ENCODE measurements at regions not wholly inside any gene's neighbourhood (a gene's known extent, or its start where the extent isn't known, plus 50 kb on each side); places are given as distances from the start of the nearest gene placed in this dataset.

DNA sequence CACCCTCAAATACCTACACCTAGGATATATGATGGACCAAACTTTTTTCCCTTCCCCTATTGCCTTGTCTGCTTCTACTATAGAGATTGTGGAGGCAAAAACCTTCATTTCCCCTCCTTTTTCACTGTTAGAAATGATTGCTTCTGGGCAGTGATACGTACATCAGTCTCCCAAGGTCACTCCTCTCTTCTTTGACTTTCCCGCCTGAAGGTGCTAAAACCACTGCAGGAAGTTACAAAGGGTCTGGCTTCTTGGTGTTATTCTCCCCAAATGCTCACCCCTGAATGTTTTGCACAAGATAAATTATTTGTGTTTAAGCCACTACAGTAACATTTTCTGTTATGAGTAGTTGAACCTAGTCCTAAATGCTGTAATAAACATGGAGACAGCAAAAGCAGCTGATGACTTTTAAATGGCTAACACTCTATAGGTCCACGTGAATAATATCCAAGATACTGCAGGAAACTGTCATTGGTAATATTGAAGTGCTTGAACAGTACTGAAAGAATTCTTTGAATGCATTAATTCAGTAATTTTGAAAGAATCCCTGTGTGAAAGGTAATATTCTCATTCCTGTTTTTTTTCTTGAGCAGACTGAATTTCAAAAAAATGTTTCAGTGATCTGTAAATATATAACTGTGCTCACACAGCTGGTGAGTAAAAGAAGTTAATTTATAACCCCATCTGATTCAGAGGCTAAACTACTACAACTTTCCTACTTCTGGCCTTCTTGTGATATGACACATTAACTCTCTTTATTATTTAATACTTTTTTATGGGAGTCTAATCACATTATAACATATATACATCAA, 865.1 kb downstream of the EFNB2 start:
- DNase-seq (ENCODE audit: low read depth in 4 of 4, low spot score in 3 of 4), result peak in 1 of 4 donors; percentile 15

DNA sequence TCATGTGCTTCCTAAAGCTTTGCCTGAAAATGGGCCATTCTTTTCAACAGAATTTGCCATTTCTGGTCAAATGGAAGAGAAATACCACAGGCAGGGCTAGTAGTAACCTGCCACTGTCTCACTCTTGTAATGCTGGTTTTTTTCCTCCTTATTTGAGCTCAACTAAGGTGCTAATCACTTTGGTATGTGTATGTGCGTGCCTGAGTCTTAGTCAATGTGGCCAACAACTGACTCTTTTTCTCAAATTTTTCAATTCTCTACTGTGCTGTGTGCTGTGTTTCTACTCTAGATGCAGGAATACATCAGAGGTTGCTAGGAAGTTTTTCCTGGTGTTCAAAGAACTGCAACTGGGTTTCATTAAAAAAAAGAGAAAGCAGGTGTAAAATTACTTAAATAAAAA, 870.2 kb downstream of the EFNB2 start:
- no peak for DNase-seq (ENCODE audit: low read depth in 4 of 4, low spot score in 3 of 4)

DNA sequence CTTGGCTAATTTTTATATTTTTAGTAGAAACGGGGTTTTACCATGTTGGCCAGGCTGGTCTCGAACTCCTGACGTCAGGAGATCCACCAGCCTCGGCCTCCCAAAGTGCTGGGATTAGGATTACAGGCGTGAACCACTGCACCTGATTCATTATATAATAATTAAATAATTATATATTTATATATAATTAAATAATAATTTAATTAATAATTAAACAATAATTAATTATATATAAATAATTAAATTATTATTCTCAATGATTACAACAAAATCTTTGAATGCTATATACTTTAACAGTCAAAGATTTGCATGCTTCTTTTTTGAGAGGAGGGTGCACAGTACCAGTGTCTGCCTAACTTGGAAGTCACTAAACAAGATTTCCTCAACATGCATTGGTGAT, 872.3 kb downstream of the EFNB2 start:
- no peak for DNase-seq (ENCODE audit: low read depth in 4 of 4, low spot score in 3 of 4)

DNA sequence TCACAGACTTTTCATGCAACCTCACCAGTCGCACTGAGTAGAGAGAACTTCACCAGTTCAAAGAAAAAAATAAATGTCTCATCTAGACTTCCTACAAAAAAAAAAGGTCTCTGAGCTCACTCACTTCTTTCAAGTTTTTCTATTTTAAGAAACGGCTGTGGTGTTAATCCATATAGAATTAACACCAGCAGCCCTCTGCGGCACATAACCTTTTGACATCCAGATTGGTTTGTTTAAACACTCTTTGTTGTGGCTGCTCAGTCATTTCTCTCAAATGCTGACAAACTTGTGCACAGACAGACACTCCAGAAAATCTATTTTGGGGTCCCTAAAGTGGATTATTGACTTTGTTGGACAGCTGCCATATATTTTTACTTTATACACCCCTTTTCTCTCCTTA, 874.9 kb downstream of the EFNB2 start:
- no peak for DNase-seq (ENCODE audit: low read depth in 4 of 4, low spot score in 3 of 4)

DNA sequence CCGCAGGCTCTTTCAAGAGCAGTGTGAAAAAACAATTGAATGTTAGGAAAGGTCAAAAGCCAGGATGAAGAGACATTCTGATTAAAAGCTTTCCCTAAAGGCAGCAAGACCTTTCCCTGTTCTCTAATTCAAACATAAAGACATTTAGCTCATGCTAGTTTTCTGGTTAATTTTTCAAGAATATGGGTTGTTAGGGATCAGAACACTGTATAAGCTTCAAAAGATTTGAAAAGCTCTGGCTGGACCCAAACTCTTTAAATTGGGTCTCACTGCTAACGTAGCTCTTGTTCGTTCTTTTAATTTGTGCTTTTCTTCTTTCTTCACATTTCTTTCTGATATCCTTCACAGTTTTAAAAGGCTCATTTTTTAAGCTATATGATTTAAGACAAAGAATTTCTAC, 877.0 kb downstream of the EFNB2 start:
- no peak for DNase-seq (ENCODE audit: low read depth in 4 of 4, low spot score in 3 of 4)

DNA sequence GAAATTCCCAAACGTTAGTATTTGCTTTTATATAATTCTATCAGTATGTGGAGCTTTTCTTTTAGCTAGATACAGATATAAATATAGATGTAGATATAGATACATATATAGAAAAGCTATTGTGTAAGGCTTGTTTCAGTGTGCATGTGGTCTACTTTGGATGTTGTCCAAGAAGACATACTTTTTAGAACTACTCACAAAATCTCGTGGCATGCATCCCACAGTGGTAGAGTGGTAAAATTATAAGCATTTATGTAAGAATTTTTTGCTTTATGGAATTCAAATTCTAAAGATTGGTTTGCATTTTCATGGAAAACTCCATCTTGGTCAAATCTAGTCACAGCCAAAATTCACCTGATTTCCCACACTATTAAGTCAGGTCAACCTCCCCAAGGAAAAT, 880.4 kb downstream of the EFNB2 start:
- DNase-seq (ENCODE audit: low read depth in 4 of 4, low spot score in 3 of 4), result no peak

DNA sequence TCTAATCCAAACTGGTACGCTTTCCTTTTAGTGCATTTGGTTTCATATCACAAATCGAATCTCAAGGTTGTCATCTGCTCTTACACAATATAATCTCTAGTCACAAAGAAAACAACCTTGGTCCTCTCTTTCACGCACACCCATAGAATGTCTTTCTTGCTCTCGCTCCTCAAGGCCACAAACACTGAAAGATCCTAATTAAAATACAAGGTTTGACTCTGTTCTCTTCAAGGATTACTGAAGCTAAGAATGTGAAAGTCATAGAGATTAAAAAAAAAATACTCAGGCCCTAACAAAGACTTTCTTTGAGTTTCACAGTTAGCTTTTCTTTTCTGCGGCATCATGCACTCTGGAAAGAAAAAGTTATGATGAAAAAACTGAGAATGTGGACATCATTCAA, 891.5 kb downstream of the EFNB2 start:
- DNase-seq (ENCODE audit: low read depth in 4 of 4, low spot score in 3 of 4), result no peak

DNA sequence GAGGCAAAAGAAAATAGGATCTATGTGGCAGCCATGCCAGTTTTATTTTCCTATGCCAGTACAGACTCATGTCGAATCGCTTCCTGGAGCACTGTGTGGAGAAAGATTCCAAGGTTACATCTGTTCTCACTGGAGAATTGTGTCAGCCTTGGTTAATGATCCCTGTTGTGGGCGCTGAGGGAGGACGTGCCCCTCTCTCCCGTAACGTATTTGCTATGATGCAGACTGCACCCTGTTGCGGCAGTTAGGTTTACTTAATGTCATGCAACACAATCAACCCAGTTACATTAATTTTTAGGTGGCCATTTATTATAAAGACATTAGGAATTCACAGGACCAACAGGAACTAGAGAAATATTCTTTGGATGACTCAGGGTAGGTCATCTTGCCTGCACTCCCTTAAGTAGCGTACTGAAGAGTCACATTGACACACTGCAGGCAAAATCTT, 892.9 kb downstream of the EFNB2 start:
- no peak for DNase-seq (ENCODE audit: low read depth in 4 of 4, low spot score in 3 of 4)

DNA sequence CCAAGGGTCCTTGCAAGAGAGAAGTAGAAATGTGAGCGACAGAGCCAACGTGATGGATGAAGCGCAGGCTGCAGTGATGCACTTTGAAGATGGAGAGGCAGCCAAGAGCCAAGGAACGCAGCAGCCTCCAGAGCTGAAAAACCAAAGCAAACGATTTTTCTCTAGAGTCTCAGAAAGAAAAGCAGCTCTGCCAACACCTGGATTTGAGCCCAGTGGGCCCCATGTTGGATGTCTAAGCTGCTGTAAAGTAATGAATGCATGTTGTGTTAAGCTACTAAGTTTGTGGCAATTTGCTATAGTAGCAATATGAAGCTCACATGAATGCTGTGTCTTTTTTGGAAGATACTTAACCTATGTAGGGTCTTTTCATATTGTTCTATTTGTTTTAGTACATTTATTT, 894.3 kb downstream of the EFNB2 start:
- no peak for DNase-seq (ENCODE audit: low read depth in 4 of 4, low spot score in 3 of 4)

DNA sequence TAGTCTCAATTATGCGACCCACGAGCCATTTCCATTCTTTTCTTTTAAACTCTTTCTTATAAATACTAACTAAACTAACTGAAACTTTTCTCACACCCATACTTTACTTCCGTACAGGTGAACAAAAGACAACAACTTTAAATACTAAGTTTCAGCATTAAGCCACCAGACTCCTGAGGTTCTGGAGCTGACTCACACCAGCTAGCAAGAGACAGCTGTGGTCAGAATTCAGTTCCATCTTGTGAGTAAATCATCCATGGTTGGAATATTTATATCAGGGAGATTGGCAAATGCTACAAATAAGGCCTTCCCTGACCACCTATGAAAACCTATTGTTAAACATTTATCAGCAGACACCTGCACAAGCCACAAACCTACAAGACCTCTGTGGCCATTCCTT, 897.0 kb downstream of the EFNB2 start:
- no peak for DNase-seq (ENCODE audit: low read depth in 4 of 4, low spot score in 3 of 4)

DNA sequence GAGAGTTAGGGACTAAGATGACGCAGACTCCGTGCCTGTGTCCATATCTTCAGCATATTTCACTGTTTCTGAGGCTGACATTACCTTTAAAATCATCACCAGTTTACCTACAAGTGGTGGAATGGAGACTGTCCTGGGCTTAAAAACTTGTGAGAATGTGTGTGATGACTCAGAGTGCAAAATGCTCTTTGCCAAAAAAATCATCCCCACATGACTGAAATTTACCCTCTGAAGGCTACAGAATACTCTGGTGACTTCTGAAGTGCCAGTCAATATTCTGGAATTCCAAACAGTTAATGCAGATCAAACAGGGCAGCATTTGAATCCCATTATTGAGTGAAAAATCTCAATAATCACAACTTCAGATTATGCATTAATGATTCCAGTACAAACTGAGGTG, 901.4 kb downstream of the EFNB2 start:
- no peak for DNase-seq (ENCODE audit: low read depth in 4 of 4, low spot score in 3 of 4)

DNA sequence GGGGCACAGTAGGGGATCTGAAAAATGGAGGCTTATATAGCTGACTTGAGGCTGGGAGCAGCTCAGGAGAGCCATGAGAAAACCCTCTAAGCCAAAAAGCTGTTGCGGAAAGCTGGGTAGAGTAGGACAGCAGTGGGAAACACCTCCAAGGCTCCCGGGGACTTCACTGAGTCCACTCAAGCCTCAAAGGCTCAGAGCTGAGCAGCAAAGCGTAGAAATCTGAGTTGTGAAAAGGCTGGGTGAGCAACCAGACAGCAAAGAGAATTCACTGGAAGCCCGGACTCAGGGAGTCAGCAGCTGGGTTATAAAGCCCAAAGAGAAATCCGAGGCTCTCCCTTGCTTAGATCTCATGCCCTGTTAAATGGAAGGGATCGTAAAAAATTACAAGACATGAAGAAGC, 905.0 kb downstream of the EFNB2 start:
- DNase-seq (ENCODE audit: low read depth in 4 of 4, low spot score in 3 of 4), result no peak

DNA sequence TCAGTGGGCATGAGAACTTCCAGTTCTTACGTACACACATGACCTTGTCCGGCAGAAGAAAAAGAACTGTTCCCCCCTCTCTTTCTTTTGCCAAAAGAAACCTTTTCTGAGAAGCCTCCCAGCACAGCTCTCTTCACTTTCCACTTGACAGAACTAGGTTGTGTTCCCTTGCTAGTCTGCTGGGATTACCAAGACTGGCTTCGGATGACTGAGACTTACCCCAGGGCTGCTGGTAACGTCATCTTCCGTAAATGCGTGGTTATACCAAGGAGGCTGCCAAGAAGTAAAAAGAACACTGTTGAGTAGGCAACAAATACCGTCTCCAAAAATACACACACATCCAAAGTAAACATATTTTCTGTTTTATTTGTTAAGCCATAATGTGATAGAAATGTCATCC, 908.2 kb downstream of the EFNB2 start:
- no peak for DNase-seq (ENCODE audit: low read depth in 4 of 4, low spot score in 3 of 4)

DNA sequence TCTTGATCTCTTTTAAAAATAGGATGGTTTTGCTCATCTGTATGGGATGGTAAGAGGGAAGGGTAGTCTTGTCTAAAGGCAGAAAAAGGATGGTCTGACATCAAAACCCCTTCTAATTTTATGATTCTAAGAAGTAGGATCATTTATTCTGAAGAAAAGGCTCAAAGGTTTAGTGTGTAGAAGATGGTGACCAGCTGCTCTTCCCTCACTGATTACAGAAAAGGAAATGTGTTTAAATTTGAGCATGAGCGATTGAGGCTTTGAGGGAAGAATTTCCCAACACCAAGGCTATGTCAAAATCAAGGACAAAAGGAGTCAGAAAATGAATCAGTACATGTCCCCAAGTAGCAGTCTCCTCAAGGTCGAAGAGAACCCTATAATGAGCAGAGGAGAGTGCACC, 909.8 kb downstream of the EFNB2 start:
- peak in 1 of 4 donors; percentile 16 for DNase-seq (ENCODE audit: low read depth in 4 of 4, low spot score in 3 of 4)

DNA sequence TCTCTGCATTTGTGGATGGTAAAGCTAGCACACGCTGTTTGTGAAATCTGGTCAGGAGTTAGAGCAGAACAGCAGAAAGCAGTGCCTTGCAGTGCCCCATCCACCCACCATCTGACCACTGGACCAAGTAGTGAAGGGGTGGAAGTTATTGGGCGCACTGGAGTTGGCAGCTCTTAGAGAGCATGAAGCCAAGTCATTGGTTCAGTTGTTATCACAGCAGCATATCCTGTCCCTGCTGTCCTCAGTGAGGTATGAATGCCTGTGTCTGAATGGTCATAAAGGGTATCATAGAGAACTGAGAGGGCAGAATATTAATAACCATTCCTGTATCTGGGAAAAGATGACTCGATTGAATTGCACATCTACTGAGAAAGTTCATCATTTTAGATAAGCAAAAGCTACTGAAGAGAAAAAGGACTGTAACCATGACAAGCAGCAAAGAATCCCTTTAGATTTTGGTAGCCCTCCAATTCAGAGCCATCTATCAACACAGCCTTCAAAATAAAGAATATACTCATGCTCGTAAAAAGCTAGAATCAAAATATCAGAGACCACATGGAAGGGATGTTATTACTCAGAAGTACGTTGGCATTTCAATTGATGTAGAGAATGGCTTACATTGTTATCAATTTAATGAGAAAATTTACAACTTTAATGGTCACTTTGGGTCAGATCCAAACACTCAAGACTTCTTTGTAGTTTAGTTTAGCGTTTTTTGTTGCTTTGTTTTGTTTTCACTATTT, 919.0 kb downstream of the EFNB2 start:
- no peak for DNase-seq (ENCODE audit: low read depth in 4 of 4, low spot score in 3 of 4)

DNA sequence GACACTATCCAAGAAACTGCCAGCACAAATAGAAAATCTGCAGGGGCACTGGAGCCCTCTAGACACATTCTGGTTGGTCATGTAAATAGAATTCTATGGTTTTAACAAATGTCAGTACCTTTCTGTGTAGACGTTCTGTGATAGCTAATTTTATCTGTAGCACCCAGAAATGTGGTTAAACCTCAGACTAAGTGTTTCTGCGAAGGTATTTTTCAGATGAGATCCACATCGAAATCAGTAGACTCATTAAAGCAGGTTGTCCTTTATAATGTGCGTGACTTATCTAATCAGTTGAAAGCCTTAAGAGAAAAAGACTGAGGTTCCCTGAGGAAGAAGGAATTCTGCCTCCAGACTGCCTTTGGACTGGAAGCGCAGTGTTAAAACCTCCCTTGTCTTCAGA, 922.9 kb downstream of the EFNB2 start:
- DNase-seq (ENCODE audit: low read depth in 4 of 4, low spot score in 3 of 4), result no peak

DNA sequence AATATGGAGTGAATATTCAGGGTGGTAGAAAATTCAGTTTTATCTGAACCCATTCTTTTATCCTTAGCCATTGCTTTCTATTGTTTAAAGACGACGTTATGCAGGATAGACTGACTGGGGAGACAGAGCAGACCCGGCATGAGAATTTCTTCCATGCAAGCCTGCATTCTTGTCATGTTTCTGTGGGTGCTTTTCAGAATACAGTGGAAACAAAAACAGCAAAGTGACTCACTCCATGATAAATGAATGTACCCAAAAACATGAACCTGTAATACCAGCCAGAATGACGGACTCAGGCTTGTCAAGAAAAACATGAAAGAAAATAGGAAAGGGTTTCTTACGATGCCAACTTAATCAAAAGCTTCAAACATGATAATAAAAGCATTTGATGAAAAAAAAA, 924.0 kb downstream of the EFNB2 start:
- DNase-seq (ENCODE audit: low read depth in 4 of 4, low spot score in 3 of 4), result no peak

DNA sequence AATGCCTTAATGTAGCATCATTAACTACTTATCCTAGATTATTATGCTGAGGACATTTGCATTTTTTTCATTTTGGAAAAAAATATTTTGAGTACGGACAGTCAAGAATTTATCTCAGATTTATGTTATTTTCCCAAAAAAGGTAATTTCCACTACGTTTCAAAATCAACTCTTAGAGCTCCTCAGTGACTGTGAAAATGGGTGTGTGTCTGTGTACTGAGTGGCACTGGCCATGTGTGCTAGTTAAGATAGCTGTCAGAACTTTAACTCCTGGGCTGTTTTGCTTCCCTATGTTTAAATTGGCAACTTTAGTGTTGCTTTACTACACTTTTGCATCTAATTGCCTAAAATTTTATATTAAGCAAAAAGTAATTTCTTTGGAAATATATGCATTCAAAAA, 927.4 kb downstream of the EFNB2 start:
- no peak for DNase-seq (ENCODE audit: low read depth in 4 of 4, low spot score in 3 of 4)

DNA sequence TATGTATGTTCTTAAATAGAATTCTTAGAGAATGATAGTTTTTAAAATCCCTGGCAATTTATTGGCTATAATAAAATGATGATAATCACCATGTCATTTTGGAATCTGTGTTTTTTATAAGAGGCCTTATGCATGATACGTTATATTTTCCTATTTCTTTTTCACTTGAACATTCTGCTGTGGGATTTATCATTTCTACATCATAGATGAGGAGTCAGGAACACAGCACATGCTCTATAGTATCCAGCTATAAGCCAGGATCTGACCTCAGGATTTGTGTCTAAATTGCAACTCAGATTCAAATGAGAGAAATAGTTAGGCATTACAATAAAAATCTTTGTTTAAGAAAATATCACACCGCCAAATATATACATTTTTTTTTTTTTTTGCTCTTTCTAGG, 928.0 kb downstream of the EFNB2 start:
- no peak for DNase-seq (ENCODE audit: low read depth in 4 of 4, low spot score in 3 of 4)

DNA sequence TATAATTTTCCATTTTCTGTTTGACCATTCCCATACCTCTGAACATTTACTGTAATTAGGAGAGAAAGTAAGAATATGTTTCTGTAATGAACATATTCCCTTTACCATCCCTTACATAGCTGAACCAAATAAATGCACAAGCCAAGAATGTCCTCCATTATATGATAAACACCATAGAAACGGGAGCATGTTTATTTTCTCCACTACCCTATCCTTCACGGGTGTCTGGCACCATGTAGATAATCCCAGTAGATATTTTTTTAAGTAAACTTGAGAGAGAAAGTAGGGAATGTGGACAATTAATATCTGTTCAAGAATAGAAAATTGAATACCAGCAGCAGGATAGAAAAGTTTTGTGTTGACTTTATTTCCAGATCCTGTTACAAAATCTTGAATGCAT, 928.4 kb downstream of the EFNB2 start:
- DNase-seq (ENCODE audit: low read depth in 4 of 4, low spot score in 3 of 4), result no peak

DNA sequence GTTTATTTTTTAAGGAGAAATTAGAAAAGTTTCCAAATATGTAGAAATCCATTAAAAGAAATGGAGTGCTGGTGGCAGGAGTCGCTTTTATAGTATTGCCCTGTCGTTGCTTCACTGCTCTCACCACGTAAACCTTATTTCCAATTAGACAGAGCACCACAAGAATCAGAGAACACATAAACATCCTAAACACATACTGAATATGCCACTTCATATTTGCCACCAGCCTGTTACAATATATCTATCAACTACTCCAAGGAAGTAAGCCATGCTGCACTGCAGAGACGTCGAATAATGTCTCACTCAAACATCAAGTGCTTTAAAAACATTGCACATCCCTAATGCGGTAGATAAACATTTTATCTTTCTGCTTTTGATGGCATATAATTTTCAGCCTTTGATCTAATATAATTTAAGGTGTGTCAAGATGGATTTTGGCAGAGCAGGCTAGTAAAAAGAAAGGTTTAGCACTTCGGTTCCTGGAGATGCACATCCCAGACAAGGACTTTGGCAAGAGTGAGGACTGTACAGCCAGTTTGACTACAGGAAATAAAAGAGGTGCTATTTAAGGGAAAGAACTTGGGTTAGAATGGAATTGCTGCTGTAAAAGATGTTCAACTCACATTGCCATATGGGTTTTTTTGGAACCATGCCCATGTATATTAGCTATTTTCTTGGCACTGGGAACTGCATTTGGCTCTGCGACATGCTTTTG, 932.3 kb downstream of the EFNB2 start:
- no peak for DNase-seq (ENCODE audit: low read depth in 4 of 4, low spot score in 3 of 4)
